Esophagus muscularis mucosa (tissue), 3 donors: ENCODE measurements at regions not wholly inside any gene's neighbourhood (a gene's known extent, or its start where the extent isn't known, plus 50 kb on each side); places are given as distances from the start of the nearest gene placed in this dataset.

Experiments
- CTCF ChIP-seq, 3 experiments: fragments of 200-600 bp in 2 of 3; fragments of 450-650 bp in 1 of 3; sonication (generic) in 2 of 3; IDR thresholded peaks; one replicate each; pipeline ENCODE4 v1.5.1; 2017 to 2019; ENCODE audit warnings: antibody characterized with exemption in 3 of 3, mild to moderate bottlenecking in 2 of 3, moderate library complexity in 1 of 3
- POLR2AphosphoS5 ChIP-seq, 2 donors: sonication (generic); formaldehyde crosslinking; IDR thresholded peaks; one replicate each; pipeline ENCODE4 v1.6.1; 2017; ENCODE audit warnings: antibody characterized with exemption in 2 of 2

GRCh38 chr2:129004485-129004884, 685.8 kb upstream of the HS6ST1 start:
- no peak for TF ChIP-seq CTCF (IDR thresholded peaks at IDR 0.05)
- TF ChIP-seq POLR2AphosphoS5 (IDR thresholded peaks at IDR 0.05): no peak
